ENCODE measurements at regions not wholly inside any gene's neighbourhood (a gene's known extent, or its start where the extent isn't known, plus 50 kb on each side); places are given as distances from the start of the nearest gene placed in this dataset.

DNA sequence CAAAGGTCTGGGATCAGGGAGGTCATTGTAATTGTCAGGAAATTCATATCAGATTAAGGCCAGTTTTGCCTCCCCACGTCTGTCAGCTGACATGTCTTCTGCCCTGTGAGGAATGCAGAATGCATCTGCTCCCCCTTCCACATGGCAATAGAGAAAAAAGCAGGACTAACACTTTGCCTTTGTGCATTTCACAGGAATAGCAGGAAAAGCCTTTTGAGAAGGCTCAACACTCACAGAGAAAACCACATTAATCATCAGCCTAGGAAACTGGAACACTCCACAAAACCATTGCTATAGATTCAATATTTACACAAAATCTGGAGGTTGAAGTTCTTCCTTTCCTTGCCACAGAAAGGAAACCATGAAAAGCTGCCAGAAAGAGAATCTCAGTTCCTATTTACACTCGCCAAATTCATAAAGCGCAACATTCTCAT is 165.2 kb upstream of the HES1 start:
- 69 to 85% methylated on average over 3 of the region's 3 CpGs for WGBS, 2 donors
- H3K4me3 ChIP-seq (ENCODE audit: low read depth, poor library complexity, severe bottlenecking): no peak overlapping the region
- TF ChIP-seq, protein P1, sequence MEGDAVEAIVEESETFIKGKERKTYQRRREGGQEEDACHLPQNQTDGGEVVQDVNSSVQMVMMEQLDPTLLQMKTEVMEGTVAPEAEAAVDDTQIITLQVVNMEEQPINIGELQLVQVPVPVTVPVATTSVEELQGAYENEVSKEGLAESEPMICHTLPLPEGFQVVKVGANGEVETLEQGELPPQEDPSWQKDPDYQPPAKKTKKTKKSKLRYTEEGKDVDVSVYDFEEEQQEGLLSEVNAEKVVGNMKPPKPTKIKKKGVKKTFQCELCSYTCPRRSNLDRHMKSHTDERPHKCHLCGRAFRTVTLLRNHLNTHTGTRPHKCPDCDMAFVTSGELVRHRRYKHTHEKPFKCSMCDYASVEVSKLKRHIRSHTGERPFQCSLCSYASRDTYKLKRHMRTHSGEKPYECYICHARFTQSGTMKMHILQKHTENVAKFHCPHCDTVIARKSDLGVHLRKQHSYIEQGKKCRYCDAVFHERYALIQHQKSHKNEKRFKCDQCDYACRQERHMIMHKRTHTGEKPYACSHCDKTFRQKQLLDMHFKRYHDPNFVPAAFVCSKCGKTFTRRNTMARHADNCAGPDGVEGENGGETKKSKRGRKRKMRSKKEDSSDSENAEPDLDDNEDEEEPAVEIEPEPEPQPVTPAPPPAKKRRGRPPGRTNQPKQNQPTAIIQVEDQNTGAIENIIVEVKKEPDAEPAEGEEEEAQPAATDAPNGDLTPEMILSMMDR (IDR thresholded peaks at IDR 0.05): no peak
- no peak for TF ChIP-seq POLR2A (IDR thresholded peaks at IDR 0.05)
- intact Hi-C loops (cut with DNase I; ENCODE audit: low total_unique reads): no loop called here
- DNase-seq (ENCODE audit: low spot score in 2 of 2): no peak

DNA sequence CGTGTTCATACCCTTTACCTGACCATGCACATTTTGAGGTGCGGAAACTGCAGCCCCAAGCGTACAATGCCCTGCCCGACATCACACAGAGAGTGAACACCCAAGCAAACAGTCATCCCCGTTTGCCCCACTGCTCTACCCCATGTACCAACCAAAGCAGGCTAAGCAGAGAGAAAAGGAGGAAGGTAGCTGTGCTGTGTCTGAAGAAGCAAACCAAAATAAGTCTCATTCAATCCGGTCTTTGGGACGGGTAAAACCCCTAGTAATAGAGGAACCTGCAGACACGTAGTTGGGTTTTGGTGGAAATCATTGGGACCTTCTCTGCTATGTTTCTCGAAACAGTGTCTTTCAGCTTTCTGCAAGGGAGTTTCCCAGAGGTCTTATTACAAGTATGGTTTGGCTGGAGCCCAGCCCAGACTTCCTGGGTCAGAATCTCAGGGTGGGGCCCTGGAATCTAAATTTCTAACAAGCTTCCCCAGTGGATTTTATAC is 164.6 kb upstream of the HES1 start:
- TF ChIP-seq, protein P1 (IDR thresholded peaks at IDR 0.05): no peak
- TF ChIP-seq POLR2A (IDR thresholded peaks at IDR 0.05): no peak
- no peak overlapping the region for H3K4me3 ChIP-seq (ENCODE audit: low read depth, poor library complexity, severe bottlenecking)
- intact Hi-C loops (cut with DNase I; ENCODE audit: low total_unique reads): no loop called here
- DNase-seq (ENCODE audit: low spot score in 2 of 2): no peak
- WGBS, 2 donors: 52 to 61% methylated on average over 9 of the region's 9 CpGs

DNA sequence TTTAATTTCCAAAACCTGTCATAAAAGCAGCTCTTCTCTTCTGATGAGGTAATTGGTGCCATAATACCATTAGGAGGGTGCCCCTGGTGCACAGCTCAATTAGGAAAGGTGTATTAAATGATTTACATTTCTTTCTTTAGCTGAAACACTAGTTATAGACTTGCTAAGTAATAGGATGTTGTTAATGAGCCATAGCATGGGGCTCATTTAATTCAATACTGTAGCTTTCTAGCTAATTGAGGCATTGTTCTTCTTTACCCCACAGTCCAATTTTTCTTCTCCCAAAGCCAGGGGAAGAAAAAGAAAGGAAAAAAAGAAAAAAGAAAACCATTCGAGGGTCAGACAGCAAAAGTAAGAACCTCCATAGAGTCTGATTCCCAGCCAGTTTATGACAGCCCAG is 164.0 kb upstream of the HES1 start:
- WGBS, 2 donors: 83 to 86% methylated on average over 1 of the region's 1 CpG

DNA sequence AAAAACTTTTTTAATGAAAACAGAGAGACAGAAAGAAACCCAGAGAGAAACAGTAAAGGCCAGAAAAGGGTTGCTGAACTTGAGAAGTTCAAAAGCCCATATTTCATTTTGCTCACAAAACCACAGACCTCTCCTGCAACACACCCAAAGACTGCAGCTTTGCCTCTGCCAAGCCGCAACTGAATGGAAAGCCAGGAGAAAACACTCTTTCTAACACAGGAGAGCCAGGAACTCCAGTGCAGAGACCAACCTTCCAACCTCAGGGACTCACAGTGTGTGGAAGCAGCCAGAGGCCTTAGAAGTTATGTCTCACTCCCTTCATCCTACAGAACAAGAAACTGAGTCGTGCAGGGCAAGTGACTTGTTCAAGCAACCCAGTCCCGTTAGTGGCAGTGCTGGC is 163.1 kb upstream of the HES1 start:
- no peak for TF ChIP-seq POLR2A (IDR thresholded peaks at IDR 0.05)
- TF ChIP-seq, protein P1 (IDR thresholded peaks at IDR 0.05): no peak
- 58 to 78% methylated on average over 3 of the region's 3 CpGs for WGBS, 2 donors
- intact Hi-C loops (cut with DNase I; ENCODE audit: low total_unique reads): no loop called here
- DNase-seq (ENCODE audit: low spot score in 2 of 2): peak in 1 of 2 donors; percentile 45
- no peak overlapping the region for H3K4me3 ChIP-seq (ENCODE audit: low read depth, poor library complexity, severe bottlenecking)

More for the DNA sequence above, 164.0 kb upstream of the HES1 start:
- TF ChIP-seq, protein P1 (IDR thresholded peaks at IDR 0.05): no peak
- TF ChIP-seq POLR2A (IDR thresholded peaks at IDR 0.05): no peak
- intact Hi-C loops (cut with DNase I; ENCODE audit: low total_unique reads): no loop called here
- DNase-seq (ENCODE audit: low spot score in 2 of 2): no peak
- H3K4me3 ChIP-seq (ENCODE audit: low read depth, poor library complexity, severe bottlenecking): no peak overlapping the region

DNA sequence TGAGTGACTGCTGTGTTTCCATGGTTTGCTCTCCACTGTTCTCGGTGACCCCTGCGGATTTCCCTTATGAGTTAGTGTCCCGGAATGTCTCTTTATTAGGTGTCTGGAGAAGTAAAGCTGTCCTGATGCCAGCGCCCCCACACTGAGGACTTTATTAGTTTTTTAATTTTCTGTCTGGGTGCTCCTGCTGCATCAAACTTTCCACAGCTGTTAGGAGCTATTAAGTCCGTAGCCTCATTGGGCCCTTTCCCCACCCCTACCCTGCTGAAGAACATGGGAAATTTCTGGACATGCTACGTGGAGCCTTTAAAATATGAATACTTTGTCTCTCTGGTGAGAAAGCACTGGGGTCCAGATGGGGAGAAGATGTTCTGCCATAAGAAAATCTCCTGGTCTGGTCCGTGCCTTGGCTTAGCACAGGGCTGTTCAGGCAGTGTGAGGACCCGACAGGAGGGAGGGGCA is 161.7 kb upstream of the HES1 start:
- intact Hi-C loops (cut with DNase I; ENCODE audit: low total_unique reads): no loop called here
- no peak overlapping the region for H3K4me3 ChIP-seq (ENCODE audit: low read depth, poor library complexity, severe bottlenecking)
- 50 to 69% methylated on average over 8 of the region's 8 CpGs for WGBS, 2 donors
- TF ChIP-seq, protein P1 (IDR thresholded peaks at IDR 0.05): no peak
- TF ChIP-seq POLR2A (IDR thresholded peaks at IDR 0.05): no peak
- DNase-seq (ENCODE audit: low spot score in 2 of 2): no peak

Measured in lower leg skin (tissue), 4 donors.